ENCODE measurements at regions not wholly inside any gene's neighbourhood (a gene's known extent, or its start where the extent isn't known, plus 50 kb on each side); places are given as distances from the start of the nearest gene placed in this dataset.

DNA sequence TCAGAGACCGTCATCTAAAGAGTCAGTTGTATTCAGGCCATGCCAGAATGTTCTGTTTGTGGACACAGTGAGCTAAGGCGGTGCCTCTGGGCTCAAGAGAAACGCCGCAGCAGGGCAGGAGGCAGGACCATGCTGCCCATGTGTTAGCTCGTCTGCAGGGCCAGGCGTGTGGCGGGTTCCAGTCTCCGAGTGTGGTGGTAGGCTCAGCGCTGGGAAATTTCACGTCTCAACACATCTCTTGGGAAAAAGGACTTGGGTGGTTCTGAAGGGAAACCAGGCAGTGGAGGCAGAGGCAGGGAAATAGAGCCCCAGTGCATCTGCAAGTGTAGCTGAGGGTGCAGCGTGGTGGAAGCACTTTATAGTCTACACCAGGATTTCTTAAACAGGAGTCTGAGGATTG, 56.9 kb upstream of the TAGAP start:
- H3K4me3 ChIP-seq (replicated peaks; ENCODE audit: insufficient read depth, low read length): no peak overlapping the region
- TF ChIP-seq REST (IDR thresholded peaks at IDR 0.05; ENCODE audit: insufficient replicate concordance, low read depth) (no peak), POLR2AphosphoS5 (IDR thresholded peaks at IDR 0.05; ENCODE audit: low read depth) (no peak), GABPA (IDR thresholded peaks at IDR 0.05; ENCODE audit: low read depth) (no peak), SPI1 (IDR thresholded peaks at IDR 0.05; ENCODE audit: borderline replicate concordance, low read depth) (no peak)
- TF ChIP-seq, protein P1, sequence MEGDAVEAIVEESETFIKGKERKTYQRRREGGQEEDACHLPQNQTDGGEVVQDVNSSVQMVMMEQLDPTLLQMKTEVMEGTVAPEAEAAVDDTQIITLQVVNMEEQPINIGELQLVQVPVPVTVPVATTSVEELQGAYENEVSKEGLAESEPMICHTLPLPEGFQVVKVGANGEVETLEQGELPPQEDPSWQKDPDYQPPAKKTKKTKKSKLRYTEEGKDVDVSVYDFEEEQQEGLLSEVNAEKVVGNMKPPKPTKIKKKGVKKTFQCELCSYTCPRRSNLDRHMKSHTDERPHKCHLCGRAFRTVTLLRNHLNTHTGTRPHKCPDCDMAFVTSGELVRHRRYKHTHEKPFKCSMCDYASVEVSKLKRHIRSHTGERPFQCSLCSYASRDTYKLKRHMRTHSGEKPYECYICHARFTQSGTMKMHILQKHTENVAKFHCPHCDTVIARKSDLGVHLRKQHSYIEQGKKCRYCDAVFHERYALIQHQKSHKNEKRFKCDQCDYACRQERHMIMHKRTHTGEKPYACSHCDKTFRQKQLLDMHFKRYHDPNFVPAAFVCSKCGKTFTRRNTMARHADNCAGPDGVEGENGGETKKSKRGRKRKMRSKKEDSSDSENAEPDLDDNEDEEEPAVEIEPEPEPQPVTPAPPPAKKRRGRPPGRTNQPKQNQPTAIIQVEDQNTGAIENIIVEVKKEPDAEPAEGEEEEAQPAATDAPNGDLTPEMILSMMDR (IDR thresholded peaks at IDR 0.05; ENCODE audit: insufficient read depth, low read length): no peak
- H3K27me3 ChIP-seq (ENCODE audit: insufficient read depth, poor library complexity, severe bottlenecking): no peaks in the 10 kb centered on the region
- no peak overlapping the region for H3K27ac ChIP-seq (replicated peaks)
- no peak for DNase-seq (ENCODE audit: low read depth in 1 of 2, low spot score in 1 of 2)

DNA sequence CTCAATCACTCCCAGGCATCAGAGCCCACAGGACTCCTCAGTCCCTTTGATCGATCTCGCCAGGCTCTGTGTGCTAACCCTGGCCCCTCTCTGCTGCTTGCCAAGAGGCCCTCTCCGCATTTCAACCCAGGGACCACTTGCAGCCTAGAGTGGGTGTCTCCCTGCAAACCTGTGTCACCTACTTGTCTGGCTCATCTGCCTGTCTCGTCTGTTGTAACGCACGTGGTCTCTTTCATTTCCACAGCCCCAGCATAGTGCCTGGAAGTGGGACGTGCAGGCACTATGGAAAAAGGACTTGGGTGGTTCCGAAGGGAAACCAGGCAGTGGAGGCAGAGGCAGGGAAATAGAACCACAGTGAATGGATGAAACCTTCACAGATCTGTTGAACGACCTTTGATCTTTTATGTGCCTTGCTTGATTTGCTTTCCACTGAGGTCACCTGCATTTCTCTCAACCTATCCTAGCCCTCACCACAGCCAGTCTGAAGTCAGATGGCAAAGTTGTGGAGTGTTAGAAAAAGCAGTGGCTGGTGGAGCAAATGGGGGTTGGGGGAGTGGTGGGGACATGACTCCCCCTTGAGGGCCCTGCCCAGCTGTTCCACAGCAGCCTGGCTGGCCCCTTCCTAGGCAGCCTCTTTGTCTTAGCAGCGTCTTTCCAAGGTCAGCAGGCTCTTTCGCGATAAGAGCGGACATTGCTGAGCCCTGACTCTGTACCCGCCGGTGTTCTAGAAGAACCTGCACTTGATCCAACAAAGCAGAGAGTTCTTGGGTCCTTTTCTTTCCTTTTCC, 55.8 kb upstream of the TAGAP start:
- Histone ChIP-seq H3K27ac (replicated peaks) (no peak overlapping the region; the same call in 1 of the 2 replicates), H3K27me3 (ENCODE audit: insufficient read depth, poor library complexity, severe bottlenecking) (no peaks in the 10 kb centered on the region), H3K4me3 (replicated peaks; ENCODE audit: insufficient read depth, low read length) (no peak overlapping the region)
- no peak for TF ChIP-seq GABPA (IDR thresholded peaks at IDR 0.05; ENCODE audit: low read depth)
- TF ChIP-seq, protein P1 (IDR thresholded peaks at IDR 0.05; ENCODE audit: insufficient read depth, low read length): no peak
- no peak for TF ChIP-seq REST (IDR thresholded peaks at IDR 0.05; ENCODE audit: insufficient replicate concordance, low read depth)
- no peak for TF ChIP-seq POLR2AphosphoS5 (IDR thresholded peaks at IDR 0.05; ENCODE audit: low read depth)
- no peak for TF ChIP-seq SPI1 (IDR thresholded peaks at IDR 0.05; ENCODE audit: borderline replicate concordance, low read depth)
- DNase-seq (ENCODE audit: low read depth in 1 of 2, low spot score in 1 of 2): no peak

DNA sequence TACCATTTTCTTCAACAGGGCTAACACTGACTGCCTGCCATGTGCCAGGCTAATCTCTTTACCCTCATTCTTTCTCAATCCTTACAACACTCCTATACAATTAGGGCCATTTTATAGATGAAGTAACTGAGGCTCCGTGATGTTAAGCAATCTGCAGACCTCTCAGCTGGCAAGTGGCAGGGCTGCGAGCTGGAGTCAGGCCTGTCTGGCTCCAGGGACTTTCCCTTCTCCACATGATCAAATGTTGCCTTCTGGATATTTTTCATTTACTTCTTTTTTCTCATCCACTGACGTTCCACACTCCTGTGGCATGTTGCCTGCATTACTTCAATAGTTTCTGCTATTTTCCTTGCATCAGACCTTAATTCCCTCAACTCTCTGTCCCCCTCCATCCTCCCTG, 55.2 kb upstream of the TAGAP start:
- Histone ChIP-seq H3K27me3 (ENCODE audit: insufficient read depth, poor library complexity, severe bottlenecking) (no peaks in the 10 kb centered on the region), H3K27ac (replicated peaks) (no peak overlapping the region; the same call in 1 of the 2 replicates), H3K4me3 (replicated peaks; ENCODE audit: insufficient read depth, low read length) (no peak overlapping the region)
- no peak for DNase-seq (ENCODE audit: low read depth in 1 of 2, low spot score in 1 of 2)
- no peak for TF ChIP-seq POLR2AphosphoS5 (IDR thresholded peaks at IDR 0.05; ENCODE audit: low read depth)
- TF ChIP-seq GABPA (IDR thresholded peaks at IDR 0.05; ENCODE audit: low read depth): no peak
- TF ChIP-seq REST (IDR thresholded peaks at IDR 0.05; ENCODE audit: insufficient replicate concordance, low read depth): no peak
- TF ChIP-seq SPI1 (IDR thresholded peaks at IDR 0.05; ENCODE audit: borderline replicate concordance, low read depth): no peak
- TF ChIP-seq, protein P1 (IDR thresholded peaks at IDR 0.05; ENCODE audit: insufficient read depth, low read length): no peak

Measured in HL-60 (cell line).